ENCODE measurements at regions not wholly inside any gene's neighbourhood (a gene's known extent, or its start where the extent isn't known, plus 50 kb on each side); places are given as distances from the start of the nearest gene placed in this dataset.

DNA sequence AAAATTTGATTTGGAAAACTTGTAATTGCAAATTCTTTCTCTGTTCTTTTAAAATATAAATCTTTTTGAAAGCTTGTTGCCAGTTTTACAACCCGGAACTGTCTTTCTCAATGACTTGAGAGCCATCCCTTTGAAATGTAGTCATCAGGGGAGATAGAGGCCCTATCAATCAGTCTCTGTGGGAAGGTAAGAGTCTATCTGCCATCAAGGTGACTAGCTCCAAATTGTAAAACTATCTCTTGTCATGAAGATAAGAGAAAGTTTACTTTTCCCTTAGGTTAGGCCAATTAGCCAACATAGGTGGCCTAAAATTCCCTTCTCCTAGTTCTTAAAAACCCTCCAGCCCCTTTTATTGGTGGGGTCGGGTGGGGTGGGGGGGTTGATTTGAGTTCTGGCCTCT lies 469.1 kb upstream of the IRAK1BP1 start:
- TF ChIP-seq POLR2A (IDR thresholded peaks at IDR 0.05), result no peak
- TF ChIP-seq, protein P1, sequence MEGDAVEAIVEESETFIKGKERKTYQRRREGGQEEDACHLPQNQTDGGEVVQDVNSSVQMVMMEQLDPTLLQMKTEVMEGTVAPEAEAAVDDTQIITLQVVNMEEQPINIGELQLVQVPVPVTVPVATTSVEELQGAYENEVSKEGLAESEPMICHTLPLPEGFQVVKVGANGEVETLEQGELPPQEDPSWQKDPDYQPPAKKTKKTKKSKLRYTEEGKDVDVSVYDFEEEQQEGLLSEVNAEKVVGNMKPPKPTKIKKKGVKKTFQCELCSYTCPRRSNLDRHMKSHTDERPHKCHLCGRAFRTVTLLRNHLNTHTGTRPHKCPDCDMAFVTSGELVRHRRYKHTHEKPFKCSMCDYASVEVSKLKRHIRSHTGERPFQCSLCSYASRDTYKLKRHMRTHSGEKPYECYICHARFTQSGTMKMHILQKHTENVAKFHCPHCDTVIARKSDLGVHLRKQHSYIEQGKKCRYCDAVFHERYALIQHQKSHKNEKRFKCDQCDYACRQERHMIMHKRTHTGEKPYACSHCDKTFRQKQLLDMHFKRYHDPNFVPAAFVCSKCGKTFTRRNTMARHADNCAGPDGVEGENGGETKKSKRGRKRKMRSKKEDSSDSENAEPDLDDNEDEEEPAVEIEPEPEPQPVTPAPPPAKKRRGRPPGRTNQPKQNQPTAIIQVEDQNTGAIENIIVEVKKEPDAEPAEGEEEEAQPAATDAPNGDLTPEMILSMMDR (IDR thresholded peaks at IDR 0.05), result no peak
